C4-2B (cell line): ENCODE measurements at regions not wholly inside any gene's neighbourhood (a gene's known extent, or its start where the extent isn't known, plus 50 kb on each side); places are given as distances from the start of the nearest gene placed in this dataset.

ENCODE experiments used
- CTCF ChIP-seq: fragments of 450-650 bp; conservative IDR thresholded peaks from 2 replicates; pipeline ENCODE4 v1.5.1; 2017; ENCODE audit warnings: mild to moderate bottlenecking
- ZFX ChIP-seq: fragments of 450-650 bp; IDR thresholded peaks from 2 replicates; pipeline ENCODE4 v1.6.1; 2017

- no peak for TF ChIP-seq CTCF
- no peak for TF ChIP-seq ZFX
These were observed 667.4 kb upstream of the SEMA6A start for GRCh38 chr5:117242028-117242427.
